GM12891 (cell line): ENCODE measurements at regions not wholly inside any gene's neighbourhood (a gene's known extent, or its start where the extent isn't known, plus 50 kb on each side); places are given as distances from the start of the nearest gene placed in this dataset.
"Not testable (repeated sequence)": the region's sequence is repeated elsewhere in the genome, so short reads cannot be mapped to it uniquely, and the experiment has no call there.

Source experiments
- DNase-seq: peaks from one replicate; pipeline ENCODE4 v3.0.0; 2011; ENCODE audit warnings: low spot score; ENCODE audit not compliant: insufficient read length
- FAIRE-seq: peaks from 2 replicates; lab custom pipeline; 2011; peaks lifted over from hg19 to GRCh38; lab: Jason Lieb, UNC
- PAX5 ChIP-seq: IDR thresholded peaks from 2 replicates; pipeline ENCODE4 v1.6.1; 2011; ENCODE audit warnings: low read length, moderate library complexity, mild to moderate bottlenecking; ENCODE audit not compliant: insufficient read depth, severe bottlenecking
- POLR2A ChIP-seq: IDR thresholded peaks from 2 replicates; pipeline ENCODE4 v1.6.1; 2011; ENCODE audit warnings: low read depth, low read length, control low read depth
- POLR2AphosphoS5 ChIP-seq: IDR thresholded peaks from 2 replicates; pipeline ENCODE4 v1.6.1; 2011; ENCODE audit warnings: low read depth, low read length, control low read depth
- POU2F2 ChIP-seq: IDR thresholded peaks from 2 replicates; pipeline ENCODE4 v1.6.1; 2011; ENCODE audit warnings: low read depth, mild to moderate bottlenecking, control low read depth, low read length, moderate library complexity
- SPI1 ChIP-seq: IDR thresholded peaks from 2 replicates; pipeline ENCODE4 v1.6.1; 2011; ENCODE audit warnings: low read depth, low read length, control low read depth
- TAF1 ChIP-seq: IDR thresholded peaks from 2 replicates; pipeline ENCODE4 v1.6.1; 2011; ENCODE audit warnings: low read depth, low read length, control low read depth

- TF ChIP-seq POLR2AphosphoS5 (no peak), SPI1 (no peak), PAX5 (no peak), TAF1 (no peak), POLR2A (no peak), POU2F2 (no peak)
- no peak for FAIRE-seq
- DNase-seq: no peak
Measured at GRCh38 chr2:195105581-195105980, 551.4 kb upstream of the SLC39A10 start.

GRCh38 chr2:195094330-195094729, 562.7 kb upstream of the SLC39A10 start:
- TF ChIP-seq SPI1: peak; percentile 77
- no peak for TF ChIP-seq TAF1
- TF ChIP-seq PAX5: no peak
- TF ChIP-seq POU2F2: no peak
- TF ChIP-seq POLR2A: no peak
- TF ChIP-seq POLR2AphosphoS5: no peak
- DNase-seq: no peak
- FAIRE-seq: no peak

GRCh38 chr2:195092341-195092740, 564.7 kb upstream of the SLC39A10 start:
- no peak for DNase-seq
- FAIRE-seq: no peak
- TF ChIP-seq POU2F2: no peak

- not testable (repeated sequence) for FAIRE-seq, DNase-seq
Measured at GRCh38 chr2:195072806-195073205, 584.2 kb upstream of the SLC39A10 start.

GRCh38 chr2:195057001-195057400, 600.0 kb upstream of the SLC39A10 start:
- FAIRE-seq (no peak), DNase-seq (no peak)
- TF ChIP-seq POLR2AphosphoS5: no peak
- no peak for TF ChIP-seq SPI1

GRCh38 chr2:195055996-195056395, 601.0 kb upstream of the SLC39A10 start:
- no peak for FAIRE-seq
- DNase-seq: no peak
- no peak for TF ChIP-seq POLR2A
- TF ChIP-seq PAX5: no peak
- TF ChIP-seq POLR2AphosphoS5: no peak
- no peak for TF ChIP-seq POU2F2
- TF ChIP-seq SPI1: no peak
- no peak for TF ChIP-seq TAF1

GRCh38 chr2:195051401-195051800, 605.6 kb upstream of the SLC39A10 start:
- no peak for DNase-seq
- TF ChIP-seq SPI1 (no peak), PAX5 (no peak), POU2F2 (no peak), TAF1 (no peak), POLR2A (no peak), POLR2AphosphoS5 (no peak)
- no peak for FAIRE-seq

GRCh38 chr2:195049372-195050031, 607.5 kb upstream of the SLC39A10 start:
- TF ChIP-seq PAX5 (no peak), POLR2A (no peak), SPI1 (no peak), POLR2AphosphoS5 (no peak), POU2F2 (no peak), TAF1 (no peak)
- DNase-seq (no peak), FAIRE-seq (no peak)

- no peak for TF ChIP-seq POLR2AphosphoS5
- no peak for TF ChIP-seq TAF1
- TF ChIP-seq POU2F2: no peak
- no peak for TF ChIP-seq SPI1
- no peak for TF ChIP-seq POLR2A
- no peak for TF ChIP-seq PAX5
- no peak for DNase-seq
- no peak for FAIRE-seq
Measured at GRCh38 chr2:195047955-195048354, 609.1 kb upstream of the SLC39A10 start.

- FAIRE-seq (no peak), DNase-seq (no peak)
- TF ChIP-seq POLR2AphosphoS5 (no peak), SPI1 (no peak), TAF1 (no peak), POU2F2 (no peak), POLR2A (no peak)
Measured at GRCh38 chr2:195044801-195045200, 612.2 kb upstream of the SLC39A10 start.

- DNase-seq (no peak), FAIRE-seq (no peak)
- TF ChIP-seq POLR2AphosphoS5 (no peak), SPI1 (no peak), POLR2A (no peak), POU2F2 (no peak), PAX5 (no peak), TAF1 (no peak)
Measured at GRCh38 chr2:195038153-195038552, 618.9 kb upstream of the SLC39A10 start.
